ENCODE measurements at regions not wholly inside any gene's neighbourhood (a gene's known extent, or its start where the extent isn't known, plus 50 kb on each side); places are given as distances from the start of the nearest gene placed in this dataset.

- no peak for DNase-seq (ENCODE audit: low read depth in 3 of 3, low spot score in 2 of 3)
Measured at GRCh38 chr4:145299380-145300076, 119.1 kb upstream of the OTUD4 start.

- DNase-seq (ENCODE audit: low read depth in 3 of 3, low spot score in 2 of 3), result no peak
Measured at GRCh38 chr4:145298885-145299284, 118.5 kb upstream of the OTUD4 start.

GRCh38 chr4:145297556-145297955 lies 117.2 kb upstream of the OTUD4 start:
- no peak for DNase-seq (ENCODE audit: low read depth in 3 of 3, low spot score in 2 of 3)

GRCh38 chr4:145295547-145295946 lies 115.2 kb upstream of the OTUD4 start:
- no peak for DNase-seq (ENCODE audit: low read depth in 3 of 3, low spot score in 2 of 3)

GRCh38 chr4:145295122-145295521 lies 114.7 kb upstream of the OTUD4 start:
- DNase-seq (ENCODE audit: low read depth in 3 of 3, low spot score in 2 of 3), result no peak

GRCh38 chr4:145293658-145294057 lies 113.3 kb upstream of the OTUD4 start:
- DNase-seq (ENCODE audit: low read depth in 3 of 3, low spot score in 2 of 3), result no peak

- no peak for DNase-seq (ENCODE audit: low read depth in 3 of 3, low spot score in 2 of 3)
Measured at GRCh38 chr4:145290955-145291354, 110.6 kb upstream of the OTUD4 start.

- no peak for DNase-seq (ENCODE audit: low read depth in 3 of 3, low spot score in 2 of 3)
Measured at GRCh38 chr4:145289403-145290076, 109.2 kb upstream of the OTUD4 start.

GRCh38 chr4:145287351-145287750 lies 107.0 kb upstream of the OTUD4 start:
- no peak for DNase-seq (ENCODE audit: low read depth in 3 of 3, low spot score in 2 of 3)

- DNase-seq (ENCODE audit: low read depth in 3 of 3, low spot score in 2 of 3), result no peak
Measured at GRCh38 chr4:145285928-145286327, 105.5 kb upstream of the OTUD4 start.

GRCh38 chr4:145283909-145284308 lies 103.5 kb upstream of the OTUD4 start:
- no peak for DNase-seq (ENCODE audit: low read depth in 3 of 3, low spot score in 2 of 3)

- DNase-seq (ENCODE audit: low read depth in 3 of 3, low spot score in 2 of 3), result no peak
Measured at GRCh38 chr4:145281951-145282350, 101.6 kb upstream of the OTUD4 start.

- DNase-seq (ENCODE audit: low read depth in 3 of 3, low spot score in 2 of 3), result no peak
Measured at GRCh38 chr4:145281224-145281623, 100.8 kb upstream of the OTUD4 start.

- DNase-seq (ENCODE audit: low read depth in 3 of 3, low spot score in 2 of 3), result no peak
Measured at GRCh38 chr4:145280541-145280940, 100.2 kb upstream of the OTUD4 start.

- DNase-seq (ENCODE audit: low read depth in 3 of 3, low spot score in 2 of 3), result no peak
Measured at GRCh38 chr4:145279122-145279960, 99.0 kb upstream of the OTUD4 start.

GRCh38 chr4:145278341-145279121 lies 98.1 kb upstream of the OTUD4 start:
- DNase-seq (ENCODE audit: low read depth in 3 of 3, low spot score in 2 of 3), result no peak

GRCh38 chr4:145277011-145277410 lies 96.6 kb upstream of the OTUD4 start:
- no peak for DNase-seq (ENCODE audit: low read depth in 3 of 3, low spot score in 2 of 3)

- no peak for DNase-seq (ENCODE audit: low read depth in 3 of 3, low spot score in 2 of 3)
Measured at GRCh38 chr4:145276050-145276449, 95.7 kb upstream of the OTUD4 start.

GRCh38 chr4:145271194-145271593 lies 90.8 kb upstream of the OTUD4 start:
- DNase-seq (ENCODE audit: low read depth in 3 of 3, low spot score in 2 of 3), result no peak

- DNase-seq (ENCODE audit: low read depth in 3 of 3, low spot score in 2 of 3), result no peak
Measured at GRCh38 chr4:145266881-145267280, 86.5 kb upstream of the OTUD4 start.

- no peak for DNase-seq (ENCODE audit: low read depth in 3 of 3, low spot score in 2 of 3)
Measured at GRCh38 chr4:145260091-145260490, 79.7 kb upstream of the OTUD4 start.

Data from right renal cortex interstitium (tissue), 3 donors.